ENCODE measurements at regions not wholly inside any gene's neighbourhood (a gene's known extent, or its start where the extent isn't known, plus 50 kb on each side); places are given as distances from the start of the nearest gene placed in this dataset.

DNA sequence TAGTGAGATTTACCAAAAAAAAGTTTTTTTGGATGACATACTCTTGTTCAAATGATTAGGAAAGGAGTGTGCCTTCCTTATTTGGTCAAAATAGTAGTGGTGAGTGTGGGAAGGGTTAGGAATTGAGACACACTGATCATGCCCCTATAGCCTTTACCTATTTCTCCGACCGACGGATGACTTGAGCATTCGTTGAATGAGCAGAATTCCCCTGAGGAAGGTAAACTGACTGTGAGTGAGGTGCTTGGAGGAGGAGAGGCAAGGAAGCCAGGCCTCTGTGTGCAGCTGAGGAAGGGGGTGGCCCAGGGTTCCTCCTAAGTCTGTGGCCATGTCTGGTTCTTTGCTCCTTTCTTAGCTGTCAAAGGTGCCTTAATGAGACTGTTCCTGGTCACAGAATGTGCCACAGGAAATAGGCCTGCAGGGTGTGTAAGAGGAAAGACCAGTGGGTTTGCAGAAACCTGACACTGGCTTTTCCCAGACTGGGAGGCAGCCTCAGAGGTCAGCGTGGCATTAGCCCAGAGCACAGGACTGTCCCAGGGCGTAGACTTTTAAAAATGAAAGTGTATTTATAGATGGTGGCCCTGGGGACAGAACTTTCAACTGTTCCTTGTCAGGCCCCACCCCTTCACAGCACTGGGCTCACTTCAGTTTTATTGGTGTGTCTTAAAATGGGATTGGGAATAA, 307.7 kb upstream of the C2CD4B start:
- TF ChIP-seq, protein P1, sequence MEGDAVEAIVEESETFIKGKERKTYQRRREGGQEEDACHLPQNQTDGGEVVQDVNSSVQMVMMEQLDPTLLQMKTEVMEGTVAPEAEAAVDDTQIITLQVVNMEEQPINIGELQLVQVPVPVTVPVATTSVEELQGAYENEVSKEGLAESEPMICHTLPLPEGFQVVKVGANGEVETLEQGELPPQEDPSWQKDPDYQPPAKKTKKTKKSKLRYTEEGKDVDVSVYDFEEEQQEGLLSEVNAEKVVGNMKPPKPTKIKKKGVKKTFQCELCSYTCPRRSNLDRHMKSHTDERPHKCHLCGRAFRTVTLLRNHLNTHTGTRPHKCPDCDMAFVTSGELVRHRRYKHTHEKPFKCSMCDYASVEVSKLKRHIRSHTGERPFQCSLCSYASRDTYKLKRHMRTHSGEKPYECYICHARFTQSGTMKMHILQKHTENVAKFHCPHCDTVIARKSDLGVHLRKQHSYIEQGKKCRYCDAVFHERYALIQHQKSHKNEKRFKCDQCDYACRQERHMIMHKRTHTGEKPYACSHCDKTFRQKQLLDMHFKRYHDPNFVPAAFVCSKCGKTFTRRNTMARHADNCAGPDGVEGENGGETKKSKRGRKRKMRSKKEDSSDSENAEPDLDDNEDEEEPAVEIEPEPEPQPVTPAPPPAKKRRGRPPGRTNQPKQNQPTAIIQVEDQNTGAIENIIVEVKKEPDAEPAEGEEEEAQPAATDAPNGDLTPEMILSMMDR (IDR thresholded peaks at IDR 0.05) = no peak
- TF ChIP-seq POLR2A (IDR thresholded peaks at IDR 0.05) = no peak

Measured in body of pancreas (tissue), 4 donors.